Ecto neural progenitor cell (in vitro differentiated cells): ENCODE measurements at regions not wholly inside any gene's neighbourhood (a gene's known extent, or its start where the extent isn't known, plus 50 kb on each side); places are given as distances from the start of the nearest gene placed in this dataset.
"Not testable (repeated sequence)": the region's sequence is repeated elsewhere in the genome, so short reads cannot be mapped to it uniquely, and the experiment has no call there.

Experiments used
- DNase-seq: peaks from one replicate; pipeline ENCODE4 v3.0.0-alpha.2; 2018; ENCODE audit warnings: low spot score

GRCh38 chr3:83251490-83251889, 1490.0 kb upstream of the GBE1 start:
- DNase-seq: no peak

GRCh38 chr3:83250613-83251012, 1489.2 kb upstream of the GBE1 start:
- DNase-seq: no peak

GRCh38 chr3:83248454-83248853, 1487.0 kb upstream of the GBE1 start:
- DNase-seq: no peak

- no peak for DNase-seq
These were observed 1473.9 kb upstream of the GBE1 start for GRCh38 chr3:83235180-83235814.

GRCh38 chr3:83233715-83234114, 1472.3 kb upstream of the GBE1 start:
- DNase-seq: no peak

- no peak for DNase-seq
These were observed 1469.4 kb upstream of the GBE1 start for GRCh38 chr3:83230841-83231240.

- no peak for DNase-seq
These were observed 1468.9 kb upstream of the GBE1 start for GRCh38 chr3:83230376-83230775.

- no peak for DNase-seq
These were observed 1465.3 kb upstream of the GBE1 start for GRCh38 chr3:83226751-83227150.

- no peak for DNase-seq
These were observed 1462.8 kb upstream of the GBE1 start for GRCh38 chr3:83224101-83224868.

- no peak for DNase-seq
These were observed 1457.1 kb upstream of the GBE1 start for GRCh38 chr3:83218383-83219200.

- not testable (repeated sequence) for DNase-seq
These were observed 1456.2 kb upstream of the GBE1 start for GRCh38 chr3:83217595-83218118.

GRCh38 chr3:83216919-83217594, 1455.6 kb upstream of the GBE1 start:
- no peak for DNase-seq

GRCh38 chr3:83195243-83195642, 1433.8 kb upstream of the GBE1 start:
- no peak for DNase-seq

- DNase-seq: no peak
These were observed 1432.1 kb upstream of the GBE1 start for GRCh38 chr3:83193526-83193925.

GRCh38 chr3:83189634-83190033, 1428.2 kb upstream of the GBE1 start:
- no peak for DNase-seq

GRCh38 chr3:83169473-83169872, 1408.0 kb upstream of the GBE1 start:
- DNase-seq: no peak

- no peak for DNase-seq
These were observed 1389.5 kb upstream of the GBE1 start for GRCh38 chr3:83150896-83151295.

GRCh38 chr3:83140983-83141382, 1379.5 kb upstream of the GBE1 start:
- DNase-seq: no peak

GRCh38 chr3:83131236-83131635, 1369.8 kb upstream of the GBE1 start:
- DNase-seq: no peak

GRCh38 chr3:83122774-83123350, 1361.4 kb upstream of the GBE1 start:
- DNase-seq: no peak

- no peak for DNase-seq
These were observed 1331.8 kb upstream of the GBE1 start for GRCh38 chr3:83093222-83093572.
